ENCODE measurements at regions not wholly inside any gene's neighbourhood (a gene's known extent, or its start where the extent isn't known, plus 50 kb on each side); places are given as distances from the start of the nearest gene placed in this dataset.

DNA sequence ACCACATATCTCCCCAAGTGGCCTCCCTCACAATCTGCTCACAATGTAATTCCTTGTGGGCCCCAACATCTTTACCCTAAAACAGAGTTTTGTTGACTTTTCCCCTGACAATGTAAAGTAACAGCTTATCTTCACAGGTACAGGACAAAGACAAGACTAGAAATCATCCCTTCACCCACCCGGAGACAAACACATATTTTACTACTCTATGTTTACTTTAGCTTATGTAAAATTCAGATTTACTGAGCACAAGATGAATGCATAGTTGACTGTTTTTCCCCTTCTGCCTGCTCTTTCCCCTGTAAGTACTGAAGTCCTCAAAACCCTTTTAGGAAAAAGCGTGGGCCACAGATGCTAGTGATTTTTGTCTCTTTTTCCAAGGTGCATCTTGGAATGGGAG lies 61.0 kb downstream of the RPP21 start:
- no TSS peak for BruUV-seq (replicated peaks)
- no peak overlapping the region for H3K27ac ChIP-seq (ENCODE audit: low read depth, low read length, poor library complexity, severe bottlenecking)
- H3K4me1 ChIP-seq (ENCODE audit: insufficient read depth, low read length, poor library complexity, severe bottlenecking) = no peaks in the 10 kb centered on the region
- no peak overlapping the region for H3K4me3 ChIP-seq (ENCODE audit: low read depth, low read length, poor library complexity, severe bottlenecking)
- ChIA-PET CTCF (no interaction called here), POLR2A (ENCODE audit: low non-redundant PET) (no interaction called here)
- intact Hi-C loops (cut with micrococcal nuclease; ENCODE audit: unreplicated experiment) = no loop called here
- TF ChIP-seq, protein P1, sequence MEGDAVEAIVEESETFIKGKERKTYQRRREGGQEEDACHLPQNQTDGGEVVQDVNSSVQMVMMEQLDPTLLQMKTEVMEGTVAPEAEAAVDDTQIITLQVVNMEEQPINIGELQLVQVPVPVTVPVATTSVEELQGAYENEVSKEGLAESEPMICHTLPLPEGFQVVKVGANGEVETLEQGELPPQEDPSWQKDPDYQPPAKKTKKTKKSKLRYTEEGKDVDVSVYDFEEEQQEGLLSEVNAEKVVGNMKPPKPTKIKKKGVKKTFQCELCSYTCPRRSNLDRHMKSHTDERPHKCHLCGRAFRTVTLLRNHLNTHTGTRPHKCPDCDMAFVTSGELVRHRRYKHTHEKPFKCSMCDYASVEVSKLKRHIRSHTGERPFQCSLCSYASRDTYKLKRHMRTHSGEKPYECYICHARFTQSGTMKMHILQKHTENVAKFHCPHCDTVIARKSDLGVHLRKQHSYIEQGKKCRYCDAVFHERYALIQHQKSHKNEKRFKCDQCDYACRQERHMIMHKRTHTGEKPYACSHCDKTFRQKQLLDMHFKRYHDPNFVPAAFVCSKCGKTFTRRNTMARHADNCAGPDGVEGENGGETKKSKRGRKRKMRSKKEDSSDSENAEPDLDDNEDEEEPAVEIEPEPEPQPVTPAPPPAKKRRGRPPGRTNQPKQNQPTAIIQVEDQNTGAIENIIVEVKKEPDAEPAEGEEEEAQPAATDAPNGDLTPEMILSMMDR (conservative IDR thresholded peaks at IDR 0.05; ENCODE audit: low read depth, low read length) = no peak
- no peak for TF ChIP-seq EZH2 (IDR thresholded peaks at IDR 0.05; ENCODE audit: borderline replicate concordance, low read depth, low read length, poor library complexity, severe bottlenecking)
- no peak for DNase-seq (ENCODE audit: low spot score)
- H3K9me3 ChIP-seq (ENCODE audit: low read depth, low read length, poor library complexity, severe bottlenecking) = no peaks in the 10 kb centered on the region
- peaks cover 44% of the 10 kb centered on the region for H3K27me3 ChIP-seq (replicated peaks; ENCODE audit: insufficient read depth, low read depth, low read length, poor library complexity)
- H3K36me3 ChIP-seq (ENCODE audit: insufficient read depth, low read length, poor library complexity, severe bottlenecking) = no peaks in the 10 kb centered on the region

DNA sequence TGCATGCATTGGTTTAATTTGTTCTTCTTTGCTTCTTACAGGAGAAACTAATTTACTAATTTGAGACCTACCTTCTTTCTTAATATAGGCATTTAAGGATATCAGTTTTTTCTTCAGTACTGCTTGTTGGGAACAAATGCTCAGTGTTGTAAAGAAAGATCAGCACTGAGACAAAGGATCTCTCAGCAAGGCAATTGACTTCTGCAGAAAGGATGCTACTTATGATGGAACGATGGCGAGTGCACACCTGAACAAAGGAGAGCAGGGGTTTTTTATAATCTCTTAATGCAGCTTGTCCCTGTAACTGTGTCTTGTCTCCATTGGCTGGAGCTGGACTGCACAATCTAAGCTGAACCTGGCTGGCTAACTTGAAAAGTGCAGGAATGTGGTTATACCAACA lies 64.2 kb downstream of the RPP21 start:
- CTCF ChIA-PET = no interaction called here
- DNase-seq (ENCODE audit: low spot score) = no peak
- Histone ChIP-seq H3K4me1 (ENCODE audit: insufficient read depth, low read length, poor library complexity, severe bottlenecking) (no peaks in the 10 kb centered on the region), H3K4me3 (ENCODE audit: low read depth, low read length, poor library complexity, severe bottlenecking) (no peak overlapping the region), H3K9me3 (ENCODE audit: low read depth, low read length, poor library complexity, severe bottlenecking) (no peaks in the 10 kb centered on the region), H3K27me3 (replicated peaks; ENCODE audit: insufficient read depth, low read depth, low read length, poor library complexity) (peaks cover 56% of the 10 kb centered on the region), H3K27ac (ENCODE audit: low read depth, low read length, poor library complexity, severe bottlenecking) (no peak overlapping the region), H3K36me3 (ENCODE audit: insufficient read depth, low read length, poor library complexity, severe bottlenecking) (no peaks in the 10 kb centered on the region)
- intact Hi-C loops (cut with micrococcal nuclease; ENCODE audit: unreplicated experiment) = no loop called here
- no TSS peak for BruUV-seq (replicated peaks)
- no peak for TF ChIP-seq EZH2 (IDR thresholded peaks at IDR 0.05; ENCODE audit: borderline replicate concordance, low read depth, low read length, poor library complexity, severe bottlenecking)
- TF ChIP-seq, protein P1 (conservative IDR thresholded peaks at IDR 0.05; ENCODE audit: low read depth, low read length) = no peak
- POLR2A ChIA-PET (ENCODE audit: low non-redundant PET) = no interaction called here

DNA sequence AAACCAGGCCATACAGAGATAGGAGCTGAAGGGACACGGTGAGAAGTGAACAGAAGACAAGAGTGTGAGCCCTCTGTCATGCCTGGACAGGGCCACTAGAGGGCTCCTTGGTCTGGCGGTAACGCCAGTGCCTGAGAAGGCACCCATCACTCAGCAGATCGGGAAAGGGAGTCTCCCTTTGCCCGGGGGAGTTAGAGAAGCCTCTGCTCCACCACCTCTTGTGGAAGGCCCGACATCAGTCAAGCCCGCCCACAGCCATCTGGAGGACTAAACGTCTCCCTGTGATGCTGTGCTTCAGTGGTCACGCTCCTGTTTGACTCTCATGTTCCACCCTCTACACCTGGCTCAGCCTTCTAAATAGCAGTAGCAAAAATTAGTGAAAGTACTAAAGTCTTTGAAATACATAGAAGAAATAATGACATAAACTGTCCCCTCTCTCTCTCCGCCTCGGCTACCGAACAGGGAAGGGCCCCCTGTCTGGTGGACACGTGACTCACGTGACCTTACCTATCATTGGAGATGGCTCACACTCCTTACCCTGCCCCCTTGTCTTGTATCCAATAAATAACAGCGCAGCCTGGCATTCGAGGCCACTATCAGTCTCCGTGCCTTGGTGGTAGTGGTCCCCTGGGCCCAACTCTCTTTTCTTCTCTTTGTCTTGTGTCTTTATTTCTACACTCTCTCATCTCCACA lies 66.7 kb downstream of the RPP21 start:
- DNase-seq (ENCODE audit: low spot score) = peak; percentile 74

More for the DNA sequence above, 66.7 kb downstream of the RPP21 start:
- POLR2A ChIA-PET (ENCODE audit: low non-redundant PET) = no interaction called here
- no peak for TF ChIP-seq EZH2 (IDR thresholded peaks at IDR 0.05; ENCODE audit: borderline replicate concordance, low read depth, low read length, poor library complexity, severe bottlenecking)
- TF ChIP-seq, protein P1 (conservative IDR thresholded peaks at IDR 0.05; ENCODE audit: low read depth, low read length) = peak; percentile 77
- H3K27me3 ChIP-seq (replicated peaks; ENCODE audit: insufficient read depth, low read depth, low read length, poor library complexity) = peaks cover 65% of the 10 kb centered on the region
- intact Hi-C loops (cut with micrococcal nuclease; ENCODE audit: unreplicated experiment) = loop anchor here (5.0 kb wide), 1 partner anchor 41 kb away; no protein-coding TSS in a partner anchor
- no TSS peak for BruUV-seq (replicated peaks)
- H3K4me1 ChIP-seq (ENCODE audit: insufficient read depth, low read length, poor library complexity, severe bottlenecking) = no peaks in the 10 kb centered on the region
- H3K4me3 ChIP-seq (ENCODE audit: low read depth, low read length, poor library complexity, severe bottlenecking) = no peak overlapping the region
- CTCF ChIA-PET = interaction anchor here (1.0 kb wide), 1 partner anchor 42 kb away, joined by 4 read pairs; no protein-coding TSS in a partner anchor
- no peaks in the 10 kb centered on the region for H3K36me3 ChIP-seq (ENCODE audit: insufficient read depth, low read length, poor library complexity, severe bottlenecking)
- H3K9me3 ChIP-seq (ENCODE audit: low read depth, low read length, poor library complexity, severe bottlenecking) = no peaks in the 10 kb centered on the region
- H3K27ac ChIP-seq (ENCODE audit: low read depth, low read length, poor library complexity, severe bottlenecking) = no peak overlapping the region

Measured in A673 (cell line).